Kidney (tissue), 13 donors: ENCODE measurements at regions not wholly inside any gene's neighbourhood (a gene's known extent, or its start where the extent isn't known, plus 50 kb on each side); places are given as distances from the start of the nearest gene placed in this dataset.

ENCODE experiments used
- DNase-seq, 5 donors: peaks; one replicate each; pipeline ENCODE4 v3.0.0-alpha.2; 2013 to 2020
- FAIRE-seq: peaks from 2 replicates; lab custom pipeline; 2012; peaks lifted over from hg19 to GRCh38; lab: Jason Lieb, UNC
- H3K27ac ChIP-seq, 2 donors: one replicate each; pipeline ENCODE4 v1.7.0; 2013; ENCODE audit warnings: low read depth in 2 of 2, low read length in 2 of 2, inconsistent platforms in 1 of 2
- H3K27me3 ChIP-seq: one replicate; pipeline ENCODE4 v1.7.1; 2013; ENCODE audit warnings: low read length, inconsistent platforms; ENCODE audit not compliant: control insufficient read depth, insufficient read depth
- H3K36me3 ChIP-seq, 3 donors: one replicate each; pipeline versions ENCODE4 v1.7.0 to v1.7.1; 2013; ENCODE audit warnings: low read length in 3 of 3, control low read depth in 1 of 3, inconsistent platforms in 1 of 3; ENCODE audit not compliant: insufficient read depth in 3 of 3, control insufficient read depth in 2 of 3
- H3K4me1 ChIP-seq, 3 donors: one replicate each; pipeline versions ENCODE4 v1.7.0 to v1.7.1; 2013; ENCODE audit warnings: low read length in 3 of 3, inconsistent platforms in 1 of 3, low read depth in 1 of 3; ENCODE audit not compliant: control insufficient read depth in 2 of 3, insufficient read depth in 2 of 3
- H3K4me3 ChIP-seq, 3 donors: one replicate each; pipeline versions ENCODE4 v1.7.0 to v1.8.1; 2013; ENCODE audit warnings: low read length in 3 of 3, control low read depth in 1 of 3, inconsistent platforms in 1 of 3
- H3K9ac ChIP-seq, 3 donors: one replicate each; pipeline versions ENCODE4 v1.7.0 to v1.7.1; 2013; ENCODE audit warnings: low read length in 3 of 3, control low read depth in 1 of 3, inconsistent platforms in 1 of 3
- H3K9me3 ChIP-seq, 3 donors: one replicate each; pipeline versions ENCODE4 v1.7.0 to v1.7.1; 2013; ENCODE audit warnings: low read length in 3 of 3, control low read depth in 1 of 3, inconsistent platforms in 1 of 3; ENCODE audit not compliant: control insufficient read depth in 2 of 3, insufficient read depth in 1 of 3
- CTCF ChIP-seq: IDR thresholded peaks from 3 replicates; pipeline ENCODE4 v1.5.1; 2012; ENCODE audit warnings: mild to moderate bottlenecking, moderate library complexity, borderline replicate concordance; ENCODE audit not compliant: insufficient read depth; ENCODE audit errors: extremely low read depth
- intact Hi-C: fragments of 100-400 bp; cut with DNase I; formaldehyde crosslinking; loops from one replicate; pipeline ENCODE4 v1.11.1; 2022
- donor health status: control.
- donor health status: control.
- donor health status: control.
- donor health status: control.
- donor health status: control.
- donor health status: DM: yes; HTN: yes; CAD: no.
- donor health status: Normal renal cell carcinoma (clear cell type).

- Histone ChIP-seq H3K36me3 (no peaks in the 10 kb centered on the region), H3K27ac (no peak overlapping the region), H3K4me3 (no peak overlapping the region), H3K9me3 (no peaks in the 10 kb centered on the region), H3K4me1 (no peaks in the 10 kb centered on the region), H3K27me3 (no peaks in the 10 kb centered on the region), H3K9ac (no peak overlapping the region)
- FAIRE-seq (peak; percentile 23), DNase-seq (no peak)
- intact Hi-C loops = no loop called here
- TF ChIP-seq CTCF = no peak
Observed at GRCh38 chr7:42380401-42380800, 143.4 kb upstream of the GLI3 start.

- no peaks in the 10 kb centered on the region for H3K4me1 ChIP-seq
- no peaks in the 10 kb centered on the region for H3K9me3 ChIP-seq
- H3K4me3 ChIP-seq = no peak overlapping the region
- no peaks in the 10 kb centered on the region for H3K36me3 ChIP-seq
- FAIRE-seq (no peak), DNase-seq (no peak)
- H3K27ac ChIP-seq = no peak overlapping the region
- TF ChIP-seq CTCF = no peak
- intact Hi-C loops = no loop called here
- H3K27me3 ChIP-seq = no peaks in the 10 kb centered on the region
- no peak overlapping the region for H3K9ac ChIP-seq
Observed at GRCh38 chr7:42378149-42378548, 141.1 kb upstream of the GLI3 start.

GRCh38 chr7:42373285-42373684, 136.3 kb upstream of the GLI3 start:
- Histone ChIP-seq H3K36me3 (no peaks in the 10 kb centered on the region), H3K9me3 (no peaks in the 10 kb centered on the region), H3K4me1 (no peaks in the 10 kb centered on the region), H3K27ac (no peak overlapping the region), H3K4me3 (no peak overlapping the region), H3K9ac (no peak overlapping the region), H3K27me3 (no peaks in the 10 kb centered on the region)
- no peak for FAIRE-seq
- DNase-seq = no peak
- intact Hi-C loops = no loop called here
- no peak for TF ChIP-seq CTCF

- intact Hi-C loops = no loop called here
- Histone ChIP-seq H3K4me3 (no peak overlapping the region), H3K9ac (no peak overlapping the region), H3K36me3 (no peaks in the 10 kb centered on the region), H3K9me3 (no peaks in the 10 kb centered on the region), H3K4me1 (no peaks in the 10 kb centered on the region), H3K27me3 (no peaks in the 10 kb centered on the region), H3K27ac (no peak overlapping the region)
- FAIRE-seq (no peak), DNase-seq (peak in 2 of 5 donors; percentile 29 to 34)
- TF ChIP-seq CTCF = no peak
Observed at GRCh38 chr7:42372479-42372878, 135.5 kb upstream of the GLI3 start.
